Naive B cell (primary cell): ENCODE measurements at regions not wholly inside any gene's neighbourhood (a gene's known extent, or its start where the extent isn't known, plus 50 kb on each side); places are given as distances from the start of the nearest gene placed in this dataset.

Source experiments
- ATAC-seq, 2 donors: fragments of 150-1000 bp; cut with Tn5 transposase; 2 replicates each; pipeline ENCODE4 v1.10.0; 2021; ENCODE audit warnings: low read depth in 2 of 2, mild to moderate bottlenecking in 2 of 2, moderate library complexity in 2 of 2
- DNase-seq: peaks from one replicate; pipeline ENCODE4 v3.0.0; 2022
- H3K27ac Mint-ChIP-seq, 6 donors: one replicate each; pipeline ENCODE4 v1.8.0; 2020 to 2022; ENCODE audit warnings: mild to moderate bottlenecking in 6 of 6, mixed read lengths in 6 of 6, moderate library complexity in 5 of 6, inconsistent platforms in 2 of 6
- H3K27me3 Mint-ChIP-seq, 3 donors: one replicate each; pipeline ENCODE4 v1.8.0; 2021 to 2022; ENCODE audit warnings: mixed read lengths in 3 of 3, mild to moderate bottlenecking in 1 of 3
- H3K36me3 Mint-ChIP-seq, 2 donors: one replicate each; pipeline ENCODE4 v1.8.0; 2020 to 2022; ENCODE audit warnings: mixed read lengths in 2 of 2, inconsistent platforms in 1 of 2, mild to moderate bottlenecking in 1 of 2
- H3K4me1 Mint-ChIP-seq, 3 donors: one replicate each; pipeline ENCODE4 v1.8.0; 2020 to 2022; ENCODE audit warnings: mixed read lengths in 3 of 3, inconsistent platforms in 1 of 3, mild to moderate bottlenecking in 1 of 3, moderate library complexity in 1 of 3
- H3K4me3 Mint-ChIP-seq, 8 donors: one replicate each; pipeline ENCODE4 v1.8.0; 2020 to 2022; ENCODE audit warnings: mild to moderate bottlenecking in 8 of 8, mixed read lengths in 8 of 8, moderate library complexity in 8 of 8, inconsistent platforms in 2 of 8
- H3K9me3 Mint-ChIP-seq, 7 donors: one replicate each; pipeline ENCODE4 v1.8.0; 2020 to 2022; ENCODE audit warnings: mixed read lengths in 7 of 7, mild to moderate bottlenecking in 5 of 7, inconsistent platforms in 2 of 7, moderate library complexity in 1 of 7

GRCh38 chr13:34078334-34078999 is 260.5 kb downstream of the RFC3 start:
- no peak overlapping the region for H3K4me3 Mint-ChIP-seq
- H3K4me1 Mint-ChIP-seq: no peaks in the 10 kb centered on the region
- H3K27ac Mint-ChIP-seq: no peak overlapping the region
- peaks cover 2 to 14% (median 6%) of the 10 kb centered on the region in 7 donors for H3K9me3 Mint-ChIP-seq
- ATAC-seq (no peak), DNase-seq (no peak)
- peaks cover 0 to 6% of the 10 kb centered on the region in 2 donors for H3K36me3 Mint-ChIP-seq
- peaks cover 0 to 8% (median 0%) of the 10 kb centered on the region in 3 donors for H3K27me3 Mint-ChIP-seq

- no peak for ATAC-seq
- DNase-seq: no peak
- Mint-ChIP-seq H3K36me3 (peaks cover 0 to 7% of the 10 kb centered on the region in 2 donors), H3K4me1 (no peaks in the 10 kb centered on the region), H3K4me3 (no peak overlapping the region), H3K9me3 (peaks cover 0 to 26% (median 5%) of the 10 kb centered on the region in 7 donors), H3K27ac (no peak overlapping the region), H3K27me3 (no peaks in the 10 kb centered on the region)
These were observed 267.3 kb downstream of the RFC3 start for GRCh38 chr13:34085204-34085603.

GRCh38 chr13:34086281-34086680 is 268.3 kb downstream of the RFC3 start:
- ATAC-seq (no peak), DNase-seq (no peak)
- Mint-ChIP-seq H3K27me3 (no peaks in the 10 kb centered on the region), H3K27ac (no peak overlapping the region), H3K36me3 (peaks cover 0 to 7% of the 10 kb centered on the region in 2 donors), H3K4me1 (no peaks in the 10 kb centered on the region), H3K9me3 (peaks cover 0 to 26% (median 5%) of the 10 kb centered on the region in 7 donors), H3K4me3 (no peak overlapping the region)

GRCh38 chr13:34087791-34088190 is 269.8 kb downstream of the RFC3 start:
- ATAC-seq (no peak), DNase-seq (no peak)
- Mint-ChIP-seq H3K27ac (no peak overlapping the region), H3K36me3 (peaks cover 0 to 7% of the 10 kb centered on the region in 2 donors), H3K4me1 (no peaks in the 10 kb centered on the region), H3K9me3 (peaks cover 0 to 26% (median 5%) of the 10 kb centered on the region in 7 donors), H3K27me3 (peaks cover 0 to 8% (median 0%) of the 10 kb centered on the region in 3 donors), H3K4me3 (no peak overlapping the region)

GRCh38 chr13:34103854-34104253 is 285.9 kb downstream of the RFC3 start:
- peaks cover 0 to 7% (median 5%) of the 10 kb centered on the region in 7 donors for H3K9me3 Mint-ChIP-seq
- DNase-seq (no peak), ATAC-seq (no peak)
- H3K27ac Mint-ChIP-seq: no peak overlapping the region
- peaks cover 0 to under 1% of the 10 kb centered on the region in 2 donors for H3K36me3 Mint-ChIP-seq
- H3K4me1 Mint-ChIP-seq: no peaks in the 10 kb centered on the region
- H3K4me3 Mint-ChIP-seq: no peak overlapping the region
- peaks cover 6 to 17% (median 17%) of the 10 kb centered on the region in 3 donors for H3K27me3 Mint-ChIP-seq

GRCh38 chr13:34104853-34105252 is 286.9 kb downstream of the RFC3 start:
- Mint-ChIP-seq H3K9me3 (peaks cover 3 to 16% (median 7%) of the 10 kb centered on the region in 7 donors), H3K4me3 (no peak overlapping the region), H3K36me3 (peaks cover 0 to 4% of the 10 kb centered on the region in 2 donors), H3K27ac (no peak overlapping the region), H3K4me1 (no peaks in the 10 kb centered on the region), H3K27me3 (peaks cover 3 to 17% (median 17%) of the 10 kb centered on the region in 3 donors)
- ATAC-seq (no peak), DNase-seq (no peak)

- peaks cover 4 to 25% (median 10%) of the 10 kb centered on the region in 7 donors for H3K9me3 Mint-ChIP-seq
- H3K4me1 Mint-ChIP-seq: no peaks in the 10 kb centered on the region
- H3K27ac Mint-ChIP-seq: no peak overlapping the region
- no peak overlapping the region for H3K4me3 Mint-ChIP-seq
- peaks cover 0 to 4% of the 10 kb centered on the region in 2 donors for H3K36me3 Mint-ChIP-seq
- ATAC-seq: no peak
- no peak for DNase-seq
- peaks cover 0 to 13% (median 11%) of the 10 kb centered on the region in 3 donors for H3K27me3 Mint-ChIP-seq
These were observed 289.9 kb downstream of the RFC3 start for GRCh38 chr13:34107806-34108205.

GRCh38 chr13:34108410-34108809 is 290.5 kb downstream of the RFC3 start:
- Mint-ChIP-seq H3K4me3 (no peak overlapping the region), H3K36me3 (peaks cover 0 to 4% of the 10 kb centered on the region in 2 donors), H3K27ac (peak overlapping the region in 1 of 6 donors; percentile 28), H3K4me1 (no peaks in the 10 kb centered on the region), H3K27me3 (peaks cover 0 to 16% (median 11%) of the 10 kb centered on the region in 3 donors), H3K9me3 (peaks cover 4 to 25% (median 10%) of the 10 kb centered on the region in 7 donors)
- ATAC-seq (no peak), DNase-seq (no peak)

- H3K9me3 Mint-ChIP-seq: peaks cover 0 to 16% (median 4%) of the 10 kb centered on the region in 7 donors
- ATAC-seq (peak in 1 of 2 donors; percentile 33), DNase-seq (no peak)
- peaks cover 0 to 6% (median 0%) of the 10 kb centered on the region in 3 donors for H3K27me3 Mint-ChIP-seq
- H3K27ac Mint-ChIP-seq: no peak overlapping the region
- H3K4me3 Mint-ChIP-seq: no peak overlapping the region
- H3K36me3 Mint-ChIP-seq: no peaks in the 10 kb centered on the region
- H3K4me1 Mint-ChIP-seq: no peaks in the 10 kb centered on the region
These were observed 296.6 kb downstream of the RFC3 start for GRCh38 chr13:34114581-34114980.

- Mint-ChIP-seq H3K27me3 (peaks cover 0 to 18% (median 12%) of the 10 kb centered on the region in 3 donors), H3K27ac (no peak overlapping the region), H3K9me3 (peaks cover 0 to 11% (median 2%) of the 10 kb centered on the region in 7 donors), H3K4me1 (no peaks in the 10 kb centered on the region), H3K4me3 (no peak overlapping the region), H3K36me3 (no peaks in the 10 kb centered on the region)
- no peak for ATAC-seq
- DNase-seq: no peak
These were observed 298.7 kb downstream of the RFC3 start for GRCh38 chr13:34116651-34117050.

- peaks cover 0 to 18% (median 18%) of the 10 kb centered on the region in 3 donors for H3K27me3 Mint-ChIP-seq
- H3K9me3 Mint-ChIP-seq: peaks cover 0 to 11% (median 1%) of the 10 kb centered on the region in 7 donors
- ATAC-seq: no peak
- DNase-seq: no peak
- no peak overlapping the region for H3K27ac Mint-ChIP-seq
- no peak overlapping the region for H3K4me3 Mint-ChIP-seq
- H3K4me1 Mint-ChIP-seq: no peaks in the 10 kb centered on the region
- H3K36me3 Mint-ChIP-seq: no peaks in the 10 kb centered on the region
These were observed 306.8 kb downstream of the RFC3 start for GRCh38 chr13:34124666-34125306.

- H3K27me3 Mint-ChIP-seq: peaks cover 0 to 11% (median 6%) of the 10 kb centered on the region in 3 donors
- no peaks in the 10 kb centered on the region for H3K9me3 Mint-ChIP-seq
- DNase-seq (no peak), ATAC-seq (no peak)
- no peaks in the 10 kb centered on the region for H3K4me1 Mint-ChIP-seq
- H3K36me3 Mint-ChIP-seq: no peaks in the 10 kb centered on the region
- no peak overlapping the region for H3K4me3 Mint-ChIP-seq
- no peak overlapping the region for H3K27ac Mint-ChIP-seq
These were observed 309.6 kb downstream of the RFC3 start for GRCh38 chr13:34127523-34127922.

GRCh38 chr13:34128661-34129060 is 310.7 kb downstream of the RFC3 start:
- Mint-ChIP-seq H3K27ac (no peak overlapping the region), H3K9me3 (no peaks in the 10 kb centered on the region), H3K36me3 (no peaks in the 10 kb centered on the region), H3K4me1 (no peaks in the 10 kb centered on the region), H3K27me3 (peaks cover 0 to 11% (median 6%) of the 10 kb centered on the region in 3 donors), H3K4me3 (no peak overlapping the region)
- ATAC-seq (no peak), DNase-seq (no peak)

GRCh38 chr13:34129436-34129835 is 311.5 kb downstream of the RFC3 start:
- no peak for DNase-seq
- no peaks in the 10 kb centered on the region for H3K4me1 Mint-ChIP-seq
- H3K36me3 Mint-ChIP-seq: no peaks in the 10 kb centered on the region
- no peaks in the 10 kb centered on the region for H3K9me3 Mint-ChIP-seq
- H3K4me3 Mint-ChIP-seq: no peak overlapping the region
- H3K27me3 Mint-ChIP-seq: peaks cover 0 to 11% (median 6%) of the 10 kb centered on the region in 3 donors
- ATAC-seq: no peak
- no peak overlapping the region for H3K27ac Mint-ChIP-seq
